ENCODE measurements at regions not wholly inside any gene's neighbourhood (a gene's known extent, or its start where the extent isn't known, plus 50 kb on each side); places are given as distances from the start of the nearest gene placed in this dataset.

DNA sequence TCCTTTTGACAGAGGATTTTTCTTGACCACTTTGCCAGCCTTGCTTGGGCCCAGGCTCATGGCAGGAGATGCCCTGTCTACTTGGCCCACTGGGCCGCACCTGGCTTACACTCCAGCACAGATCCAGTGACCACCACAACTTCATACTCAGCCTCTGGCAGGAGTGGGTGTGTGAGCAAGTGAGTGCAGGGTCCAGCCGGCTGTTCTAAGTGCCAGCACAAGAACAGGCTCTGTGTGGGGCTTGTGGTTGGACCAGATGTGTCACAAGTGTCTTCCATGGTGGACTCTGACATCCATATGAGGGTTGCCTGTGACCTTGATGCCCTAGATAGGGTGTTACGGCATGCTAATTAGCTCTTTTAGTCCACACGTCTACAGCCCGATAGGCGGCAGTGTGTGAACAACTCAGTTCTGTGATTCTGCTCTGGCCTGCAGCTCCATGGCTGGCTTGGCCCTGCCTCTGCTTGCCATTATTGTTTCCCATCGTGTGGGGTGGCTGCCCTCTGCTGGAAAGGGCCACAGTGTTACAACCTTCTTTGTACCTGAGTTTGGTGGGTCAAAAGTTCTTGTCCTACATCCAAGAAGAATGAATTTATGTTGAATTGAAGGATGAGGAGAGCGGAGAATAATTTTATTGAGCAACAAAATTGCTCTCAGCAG is 1089.1 kb downstream of the SLC6A15 start:
- H3K4me1 ChIP-seq (ENCODE audit: insufficient read depth, low read length) = no peaks in the 10 kb centered on the region
- no peaks in the 10 kb centered on the region for H3K9me3 ChIP-seq (ENCODE audit: low read length)
- ChIA-PET CTCF (no interaction called here), POLR2A (no interaction called here)
- no peak overlapping the region for H3K4me3 ChIP-seq (ENCODE audit: low read length)
- DNase-seq = no peak
- H3K27me3 ChIP-seq (ENCODE audit: insufficient read depth, low read length, poor library complexity, severe bottlenecking) = no peaks in the 10 kb centered on the region
- Mint-ChIP-seq H3K4me3 (no peak overlapping the region), H3K27me3 (no peaks in the 10 kb centered on the region), H3K9me3 (peaks cover 0 to 5% (median 0%) of the 10 kb centered on the region in 5 donors), H3K4me1 (no peaks in the 10 kb centered on the region), H3K27ac (no peak overlapping the region), H3K36me3 (no peaks in the 10 kb centered on the region)
- no peaks in the 10 kb centered on the region for H3K36me3 ChIP-seq (ENCODE audit: insufficient read depth, low read length)
- no peak overlapping the region for H3K27ac ChIP-seq (ENCODE audit: low read depth, low read length)

DNA sequence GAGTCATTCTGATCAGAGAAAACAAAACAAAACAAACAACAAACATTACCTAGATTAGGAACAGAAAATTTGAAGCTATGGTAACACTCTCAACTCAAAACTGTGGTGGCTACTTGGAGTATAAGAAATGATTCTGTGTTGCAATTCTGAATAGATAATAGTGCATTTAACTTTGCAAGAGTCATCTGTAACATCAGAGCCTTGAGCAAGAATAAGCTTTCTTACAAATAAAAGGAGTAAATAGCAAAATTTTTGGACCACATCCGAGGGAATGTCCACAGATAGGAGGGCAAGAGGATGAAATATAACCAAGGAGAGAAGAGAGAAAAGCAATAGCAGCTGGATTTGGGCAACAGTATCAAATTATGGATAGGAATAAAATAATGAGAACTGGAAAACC is 1090.6 kb downstream of the SLC6A15 start:
- CTCF ChIA-PET = no interaction called here
- no peak for DNase-seq
- no peaks in the 10 kb centered on the region for H3K36me3 Mint-ChIP-seq
- Histone ChIP-seq H3K36me3 (ENCODE audit: insufficient read depth, low read length) (no peaks in the 10 kb centered on the region), H3K4me1 (ENCODE audit: insufficient read depth, low read length) (no peaks in the 10 kb centered on the region), H3K27ac (ENCODE audit: low read depth, low read length) (no peak overlapping the region), H3K27me3 (ENCODE audit: insufficient read depth, low read length, poor library complexity, severe bottlenecking) (no peaks in the 10 kb centered on the region), H3K4me3 (ENCODE audit: low read length) (no peak overlapping the region), H3K9me3 (ENCODE audit: low read length) (no peaks in the 10 kb centered on the region)
- peaks cover 0 to 5% (median 0%) of the 10 kb centered on the region in 5 donors for H3K9me3 Mint-ChIP-seq
- H3K4me3 Mint-ChIP-seq = no peak overlapping the region
- H3K27me3 Mint-ChIP-seq = no peaks in the 10 kb centered on the region
- POLR2A ChIA-PET = no interaction called here
- H3K27ac Mint-ChIP-seq = no peak overlapping the region
- H3K4me1 Mint-ChIP-seq = no peaks in the 10 kb centered on the region

DNA sequence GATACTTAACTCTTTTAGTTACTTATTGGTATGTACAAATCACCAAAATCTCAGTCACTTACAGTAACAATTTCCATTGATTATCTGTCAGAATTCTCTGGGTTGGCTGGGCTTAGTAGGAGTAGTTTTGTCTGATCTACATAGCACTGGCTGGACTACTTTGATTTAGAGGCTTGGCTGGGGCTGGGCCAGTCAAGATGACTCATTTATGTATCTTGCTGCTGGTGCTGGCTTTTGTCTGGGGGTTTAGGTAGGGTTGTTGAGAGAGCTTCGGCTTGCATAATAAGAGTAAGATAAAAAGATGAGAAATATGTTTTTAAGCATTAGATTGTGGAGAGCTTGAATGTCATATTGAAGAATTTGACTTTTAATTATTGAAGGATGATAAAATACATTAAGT is 1093.7 kb downstream of the SLC6A15 start:
- H3K27ac ChIP-seq (ENCODE audit: low read depth, low read length) = no peak overlapping the region
- no peaks in the 10 kb centered on the region for H3K4me1 ChIP-seq (ENCODE audit: insufficient read depth, low read length)
- Mint-ChIP-seq H3K27ac (no peak overlapping the region), H3K36me3 (no peaks in the 10 kb centered on the region), H3K9me3 (peaks cover 0 to 8% (median 0%) of the 10 kb centered on the region in 5 donors), H3K4me3 (no peak overlapping the region), H3K4me1 (no peaks in the 10 kb centered on the region), H3K27me3 (no peaks in the 10 kb centered on the region)
- ChIA-PET CTCF (no interaction called here), POLR2A (no interaction called here)
- DNase-seq = no peak
- H3K9me3 ChIP-seq (ENCODE audit: low read length) = no peaks in the 10 kb centered on the region
- no peaks in the 10 kb centered on the region for H3K36me3 ChIP-seq (ENCODE audit: insufficient read depth, low read length)
- no peaks in the 10 kb centered on the region for H3K27me3 ChIP-seq (ENCODE audit: insufficient read depth, low read length, poor library complexity, severe bottlenecking)
- H3K4me3 ChIP-seq (ENCODE audit: low read length) = no peak overlapping the region

DNA sequence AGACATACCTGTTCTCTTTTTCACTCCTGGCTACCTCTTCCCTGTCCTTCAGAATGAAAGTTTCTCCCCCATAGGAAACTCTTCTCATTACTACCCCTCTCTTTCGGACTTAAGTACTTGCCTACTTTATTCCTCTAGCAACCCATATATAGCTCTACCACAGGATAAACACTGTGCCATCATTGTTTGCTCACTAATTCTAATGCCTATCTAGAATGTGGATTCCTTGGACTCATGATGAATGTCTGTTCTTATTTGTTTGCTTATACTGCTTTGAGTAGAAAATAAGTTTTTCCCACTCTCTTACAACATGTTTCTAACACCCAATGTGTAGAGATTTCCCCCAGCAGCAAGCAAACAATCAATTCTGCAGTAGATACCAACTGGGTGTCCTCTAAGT is 1094.9 kb downstream of the SLC6A15 start:
- H3K36me3 Mint-ChIP-seq = no peaks in the 10 kb centered on the region

DNA sequence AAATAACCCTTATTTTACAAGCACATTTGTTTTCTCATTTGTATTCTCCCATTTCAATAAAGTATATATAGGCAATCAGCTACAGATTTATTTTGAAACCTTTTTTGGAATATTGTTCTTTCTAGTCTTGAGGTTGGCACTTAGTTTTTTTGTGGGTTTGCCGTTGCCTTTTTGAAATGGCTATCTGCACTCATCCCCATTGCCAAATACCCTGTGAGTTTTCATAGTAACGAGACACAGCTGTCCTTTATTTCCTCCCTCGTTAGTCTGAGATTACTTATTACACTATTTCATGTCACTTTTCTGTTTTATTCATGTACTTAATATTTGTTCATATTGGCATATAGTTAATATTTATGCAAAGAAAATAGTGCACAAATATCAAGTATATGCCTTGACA is 1104.0 kb downstream of the SLC6A15 start:
- POLR2A ChIA-PET = no interaction called here
- Mint-ChIP-seq H3K36me3 (no peaks in the 10 kb centered on the region), H3K4me3 (no peak overlapping the region), H3K4me1 (no peaks in the 10 kb centered on the region), H3K9me3 (no peaks in the 10 kb centered on the region), H3K27ac (no peak overlapping the region), H3K27me3 (no peaks in the 10 kb centered on the region)
- CTCF ChIA-PET = no interaction called here
- no peaks in the 10 kb centered on the region for H3K4me1 ChIP-seq (ENCODE audit: insufficient read depth, low read length)
- H3K36me3 ChIP-seq (ENCODE audit: insufficient read depth, low read length) = no peaks in the 10 kb centered on the region
- H3K27me3 ChIP-seq (ENCODE audit: insufficient read depth, low read length, poor library complexity, severe bottlenecking) = no peaks in the 10 kb centered on the region
- no peaks in the 10 kb centered on the region for H3K9me3 ChIP-seq (ENCODE audit: low read length)
- no peak overlapping the region for H3K27ac ChIP-seq (ENCODE audit: low read depth, low read length)
- DNase-seq = no peak
- H3K4me3 ChIP-seq (ENCODE audit: low read length) = no peak overlapping the region

More for the DNA sequence above, 1094.9 kb downstream of the SLC6A15 start:
- DNase-seq = no peak
- Histone ChIP-seq H3K27me3 (ENCODE audit: insufficient read depth, low read length, poor library complexity, severe bottlenecking) (no peaks in the 10 kb centered on the region), H3K9me3 (ENCODE audit: low read length) (no peaks in the 10 kb centered on the region), H3K27ac (ENCODE audit: low read depth, low read length) (no peak overlapping the region), H3K4me1 (ENCODE audit: insufficient read depth, low read length) (no peaks in the 10 kb centered on the region), H3K36me3 (ENCODE audit: insufficient read depth, low read length) (no peaks in the 10 kb centered on the region), H3K4me3 (ENCODE audit: low read length) (no peak overlapping the region)
- peaks cover 0 to 5% (median 0%) of the 10 kb centered on the region in 5 donors for H3K9me3 Mint-ChIP-seq
- ChIA-PET CTCF (no interaction called here), POLR2A (no interaction called here)
- H3K27ac Mint-ChIP-seq = no peak overlapping the region
- H3K4me1 Mint-ChIP-seq = no peaks in the 10 kb centered on the region
- H3K27me3 Mint-ChIP-seq = no peaks in the 10 kb centered on the region
- no peak overlapping the region for H3K4me3 Mint-ChIP-seq

DNA sequence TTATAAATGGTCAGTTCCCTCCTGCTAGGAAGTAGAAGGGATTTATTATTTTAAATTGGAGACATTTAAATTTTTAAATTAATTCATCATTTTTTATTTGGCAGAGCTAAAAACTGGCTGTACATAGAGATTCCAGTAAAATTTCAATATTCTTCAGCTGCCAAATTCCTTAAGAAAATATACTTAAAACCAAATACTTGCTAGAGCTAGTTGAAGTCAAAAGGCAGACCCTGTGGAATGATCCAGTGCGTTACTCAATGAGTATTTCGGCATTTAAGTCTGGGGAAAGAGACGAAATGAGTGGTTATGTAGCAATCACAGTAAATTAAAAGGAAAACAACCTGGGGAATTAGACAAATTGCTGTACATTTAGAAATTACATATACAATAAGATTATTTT is 1104.7 kb downstream of the SLC6A15 start:
- H3K4me3 Mint-ChIP-seq = no peak overlapping the region
- H3K27ac Mint-ChIP-seq = no peak overlapping the region
- H3K9me3 Mint-ChIP-seq = no peaks in the 10 kb centered on the region
- H3K4me3 ChIP-seq (ENCODE audit: low read length) = no peak overlapping the region
- H3K9me3 ChIP-seq (ENCODE audit: low read length) = no peaks in the 10 kb centered on the region
- ChIA-PET POLR2A (no interaction called here), CTCF (no interaction called here)
- no peak overlapping the region for H3K27ac ChIP-seq (ENCODE audit: low read depth, low read length)
- no peaks in the 10 kb centered on the region for H3K27me3 ChIP-seq (ENCODE audit: insufficient read depth, low read length, poor library complexity, severe bottlenecking)
- H3K4me1 ChIP-seq (ENCODE audit: insufficient read depth, low read length) = no peaks in the 10 kb centered on the region
- H3K4me1 Mint-ChIP-seq = no peaks in the 10 kb centered on the region
- DNase-seq = no peak
- H3K36me3 ChIP-seq (ENCODE audit: insufficient read depth, low read length) = no peaks in the 10 kb centered on the region
- no peaks in the 10 kb centered on the region for H3K36me3 Mint-ChIP-seq
- no peaks in the 10 kb centered on the region for H3K27me3 Mint-ChIP-seq

DNA sequence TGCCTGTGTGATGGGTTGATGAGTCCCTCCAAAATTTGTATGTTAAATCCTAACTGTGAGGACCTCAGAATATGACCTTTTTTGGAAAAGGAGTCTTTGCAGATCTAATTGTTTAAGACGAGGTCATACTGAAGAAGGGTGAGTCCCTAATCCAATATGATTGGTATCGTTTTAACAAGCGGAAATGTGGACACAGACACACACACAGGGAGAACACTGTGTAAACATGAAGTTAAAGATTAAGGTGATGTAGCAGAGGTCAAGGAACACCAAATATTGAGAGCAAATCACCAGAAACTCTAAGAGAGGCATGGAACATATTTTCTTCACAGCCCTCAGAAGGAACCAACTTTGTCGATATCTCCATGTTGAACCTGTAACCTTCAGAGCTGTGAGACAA is 1106.7 kb downstream of the SLC6A15 start:
- Mint-ChIP-seq H3K9me3 (no peaks in the 10 kb centered on the region), H3K27me3 (no peaks in the 10 kb centered on the region), H3K4me1 (no peaks in the 10 kb centered on the region), H3K36me3 (no peaks in the 10 kb centered on the region), H3K27ac (no peak overlapping the region), H3K4me3 (no peak overlapping the region)
- Histone ChIP-seq H3K27ac (ENCODE audit: low read depth, low read length) (no peak overlapping the region), H3K4me3 (ENCODE audit: low read length) (no peak overlapping the region), H3K4me1 (ENCODE audit: insufficient read depth, low read length) (no peaks in the 10 kb centered on the region), H3K9me3 (ENCODE audit: low read length) (no peaks in the 10 kb centered on the region), H3K36me3 (ENCODE audit: insufficient read depth, low read length) (no peaks in the 10 kb centered on the region), H3K27me3 (ENCODE audit: insufficient read depth, low read length, poor library complexity, severe bottlenecking) (no peaks in the 10 kb centered on the region)
- ChIA-PET POLR2A (no interaction called here), CTCF (no interaction called here)
- no peak for DNase-seq

DNA sequence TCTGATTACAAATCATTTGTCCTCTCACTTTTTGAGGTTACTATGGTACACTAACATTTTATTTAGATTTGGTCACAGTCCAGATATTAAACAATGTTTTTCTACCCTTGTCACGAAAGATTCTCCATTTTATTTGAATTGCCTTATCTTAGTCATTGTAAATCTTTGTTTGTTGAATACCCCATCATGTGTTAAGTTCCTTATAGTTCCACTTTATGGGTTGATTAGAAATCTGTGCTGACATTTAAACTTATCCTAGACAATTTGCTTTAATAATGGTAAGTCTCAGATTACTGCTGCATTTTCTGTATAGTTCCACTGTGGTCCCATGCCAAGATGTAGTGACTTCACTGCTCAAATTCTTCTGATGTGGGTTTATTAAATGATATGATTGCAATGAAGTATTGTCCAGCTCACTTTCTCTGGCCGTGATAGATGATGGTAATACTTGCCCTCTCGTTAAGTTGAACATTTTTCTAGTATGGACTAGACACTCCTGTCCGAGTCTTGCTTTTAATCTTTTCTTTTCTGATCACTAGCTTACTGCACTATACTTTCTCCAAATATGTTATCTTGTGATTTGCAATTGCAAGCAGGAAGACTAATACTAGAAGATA is 1107.3 kb downstream of the SLC6A15 start:
- ChIA-PET POLR2A (no interaction called here), CTCF (no interaction called here)
- no peak overlapping the region for H3K27ac Mint-ChIP-seq
- no peaks in the 10 kb centered on the region for H3K36me3 Mint-ChIP-seq
- no peak overlapping the region for H3K4me3 ChIP-seq (ENCODE audit: low read length)
- no peaks in the 10 kb centered on the region for H3K36me3 ChIP-seq (ENCODE audit: insufficient read depth, low read length)
- no peaks in the 10 kb centered on the region for H3K4me1 Mint-ChIP-seq
- no peak for DNase-seq
- no peaks in the 10 kb centered on the region for H3K9me3 ChIP-seq (ENCODE audit: low read length)
- H3K9me3 Mint-ChIP-seq = no peaks in the 10 kb centered on the region
- no peak overlapping the region for H3K4me3 Mint-ChIP-seq
- H3K4me1 ChIP-seq (ENCODE audit: insufficient read depth, low read length) = no peaks in the 10 kb centered on the region
- H3K27me3 Mint-ChIP-seq = peaks cover 0 to 2% of the 10 kb centered on the region in 2 donors
- H3K27me3 ChIP-seq (ENCODE audit: insufficient read depth, low read length, poor library complexity, severe bottlenecking) = no peaks in the 10 kb centered on the region
- no peak overlapping the region for H3K27ac ChIP-seq (ENCODE audit: low read depth, low read length)
